Lower lobe of right lung (tissue), 2 donors: ENCODE measurements at regions not wholly inside any gene's neighbourhood (a gene's known extent, or its start where the extent isn't known, plus 50 kb on each side); places are given as distances from the start of the nearest gene placed in this dataset.

Source experiments
- ATAC-seq, 2 donors: fragments of 200-7000 bp; cut with Tn5 transposase; one replicate each; pipeline ENCODE4 v1.9.1; 2020 to 2022; ENCODE audit warnings: mild to moderate bottlenecking in 2 of 2, moderate library complexity in 2 of 2
- DNase-seq: peaks from one replicate; pipeline ENCODE4 v3.0.0-alpha.2; 2020
- H3K27ac ChIP-seq: fragments of 200-600 bp; one replicate; pipeline ENCODE4 v1.8.0; 2022
- H3K27me3 ChIP-seq: fragments of 200-600 bp; one replicate; pipeline ENCODE4 v1.8.0; 2022; ENCODE audit warnings: low read depth
- H3K36me3 ChIP-seq: fragments of 200-600 bp; one replicate; pipeline ENCODE4 v1.8.0; 2022; ENCODE audit warnings: mild to moderate bottlenecking
- H3K4me1 ChIP-seq: fragments of 200-600 bp; one replicate; pipeline ENCODE4 v1.8.0; 2022
- H3K4me3 ChIP-seq: fragments of 200-600 bp; one replicate; pipeline ENCODE4 v1.8.0; 2022; ENCODE audit warnings: mild to moderate bottlenecking
- H3K9me3 ChIP-seq: fragments of 200-600 bp; one replicate; pipeline ENCODE4 v1.8.0; 2022
- intact Hi-C: fragments of 100-400 bp; cut with DNase I; formaldehyde crosslinking; loops from one replicate; pipeline ENCODE4 v1.11.0; 2022
- TF ChIP-seq, protein P1 (sequence below): fragments of 200-600 bp; IDR thresholded peaks from one replicate; pipeline ENCODE4 v1.8.0; 2022; ENCODE audit warnings: antibody characterized with exemption, mild to moderate bottlenecking
- donor health status: DM: no; HTN: yes; CAD: no; lungs with severe emphysema.

DNA sequence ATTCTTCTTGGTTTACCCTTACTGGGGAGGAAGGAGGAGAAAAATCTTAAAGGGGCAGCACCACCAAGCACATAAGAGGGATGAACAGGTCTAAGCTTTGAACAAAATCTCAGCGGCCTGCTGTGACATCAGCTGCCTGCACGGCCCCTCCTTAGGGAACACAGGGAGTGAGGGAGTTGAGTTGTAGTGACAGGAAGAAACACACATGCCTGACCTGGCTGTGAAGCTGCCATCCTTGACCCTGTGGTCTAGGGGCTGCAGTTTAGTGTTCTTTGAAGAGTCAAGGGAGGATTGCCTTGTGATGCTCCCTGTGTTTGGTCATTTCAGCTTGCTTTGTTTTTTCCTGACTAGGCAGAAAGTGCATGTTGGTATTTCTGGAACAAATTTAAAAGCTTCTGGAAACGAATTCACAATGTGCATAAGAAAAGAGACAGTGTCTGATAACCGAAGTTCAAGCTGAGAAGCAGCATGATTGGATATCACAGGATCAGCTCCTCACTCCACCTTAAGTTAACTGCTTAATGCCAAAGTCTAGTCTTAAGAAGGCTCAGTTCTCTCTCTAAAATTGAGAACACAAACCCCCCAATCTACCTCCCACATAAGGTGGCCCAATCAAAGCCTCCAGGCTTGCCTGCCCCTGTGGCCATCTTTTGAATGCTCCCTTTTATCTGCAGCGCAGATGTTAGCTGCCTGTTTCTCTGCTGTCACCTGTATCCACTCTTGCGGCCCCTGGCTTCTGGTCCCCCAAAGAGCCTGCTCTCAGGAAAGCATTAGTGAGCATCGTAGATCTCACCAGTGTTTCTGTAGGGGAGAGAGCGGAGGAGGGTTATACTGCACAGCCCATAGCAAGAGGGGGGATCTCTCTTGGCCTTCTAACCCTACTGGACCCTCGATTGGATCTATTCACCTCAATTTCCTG lies 82.2 kb downstream of the SCN11A start:
- TF ChIP-seq, protein P1, sequence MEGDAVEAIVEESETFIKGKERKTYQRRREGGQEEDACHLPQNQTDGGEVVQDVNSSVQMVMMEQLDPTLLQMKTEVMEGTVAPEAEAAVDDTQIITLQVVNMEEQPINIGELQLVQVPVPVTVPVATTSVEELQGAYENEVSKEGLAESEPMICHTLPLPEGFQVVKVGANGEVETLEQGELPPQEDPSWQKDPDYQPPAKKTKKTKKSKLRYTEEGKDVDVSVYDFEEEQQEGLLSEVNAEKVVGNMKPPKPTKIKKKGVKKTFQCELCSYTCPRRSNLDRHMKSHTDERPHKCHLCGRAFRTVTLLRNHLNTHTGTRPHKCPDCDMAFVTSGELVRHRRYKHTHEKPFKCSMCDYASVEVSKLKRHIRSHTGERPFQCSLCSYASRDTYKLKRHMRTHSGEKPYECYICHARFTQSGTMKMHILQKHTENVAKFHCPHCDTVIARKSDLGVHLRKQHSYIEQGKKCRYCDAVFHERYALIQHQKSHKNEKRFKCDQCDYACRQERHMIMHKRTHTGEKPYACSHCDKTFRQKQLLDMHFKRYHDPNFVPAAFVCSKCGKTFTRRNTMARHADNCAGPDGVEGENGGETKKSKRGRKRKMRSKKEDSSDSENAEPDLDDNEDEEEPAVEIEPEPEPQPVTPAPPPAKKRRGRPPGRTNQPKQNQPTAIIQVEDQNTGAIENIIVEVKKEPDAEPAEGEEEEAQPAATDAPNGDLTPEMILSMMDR: no peak
- Histone ChIP-seq H3K4me3 (no peak overlapping the region), H3K27me3 (peaks cover 11% of the 10 kb centered on the region), H3K9me3 (no peaks in the 10 kb centered on the region), H3K36me3 (no peaks in the 10 kb centered on the region), H3K27ac (no peak overlapping the region), H3K4me1 (no peaks in the 10 kb centered on the region)
- intact Hi-C loops: no loop called here
- ATAC-seq (no peak), DNase-seq (no peak)

DNA sequence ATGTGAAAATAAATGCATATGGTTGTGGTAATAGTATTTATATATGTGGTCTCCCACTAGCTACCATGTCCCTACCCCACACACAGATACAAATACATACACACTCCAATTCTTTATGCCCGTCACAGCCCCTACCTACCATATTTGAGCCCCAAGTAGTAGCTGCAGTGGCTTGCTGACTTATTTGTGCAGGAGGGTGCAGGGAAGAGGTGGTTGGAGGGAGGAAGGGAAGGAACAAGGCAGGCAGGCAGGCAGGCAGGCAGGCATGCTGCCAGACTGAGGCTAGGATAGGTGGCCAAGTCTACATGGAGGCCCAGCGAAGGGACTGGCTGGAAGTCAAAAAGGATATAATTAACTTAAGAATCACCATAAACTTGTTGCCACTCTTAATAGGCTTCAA lies 82.9 kb downstream of the SCN11A start:
- DNase-seq: no peak

DNA sequence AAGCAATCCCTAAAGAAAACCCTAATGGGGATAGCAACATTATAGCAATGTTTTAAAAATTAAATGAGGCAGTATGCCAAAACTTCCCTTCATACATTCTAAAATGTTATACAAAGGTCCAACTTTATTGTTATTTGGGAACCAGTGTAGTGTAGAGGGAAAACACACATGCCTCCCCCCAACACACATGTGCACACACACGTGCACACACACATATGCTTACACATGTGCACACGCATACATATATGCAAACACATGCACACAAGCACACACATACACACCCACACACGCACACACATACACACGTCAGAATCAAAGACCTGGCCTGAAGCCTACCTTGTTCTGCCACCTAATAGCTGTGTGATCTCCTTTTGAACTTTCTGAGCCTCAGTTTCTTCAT lies 83.3 kb downstream of the SCN11A start:
- ATAC-seq: no peak
- intact Hi-C loops: no loop called here

More for the DNA sequence above, 82.9 kb downstream of the SCN11A start:
- no peak for ATAC-seq
- Histone ChIP-seq H3K27me3 (peaks cover 11% of the 10 kb centered on the region), H3K4me3 (no peak overlapping the region), H3K27ac (no peak overlapping the region), H3K36me3 (no peaks in the 10 kb centered on the region), H3K9me3 (no peaks in the 10 kb centered on the region), H3K4me1 (no peaks in the 10 kb centered on the region)
- TF ChIP-seq, protein P1: no peak
- intact Hi-C loops: no loop called here

DNA sequence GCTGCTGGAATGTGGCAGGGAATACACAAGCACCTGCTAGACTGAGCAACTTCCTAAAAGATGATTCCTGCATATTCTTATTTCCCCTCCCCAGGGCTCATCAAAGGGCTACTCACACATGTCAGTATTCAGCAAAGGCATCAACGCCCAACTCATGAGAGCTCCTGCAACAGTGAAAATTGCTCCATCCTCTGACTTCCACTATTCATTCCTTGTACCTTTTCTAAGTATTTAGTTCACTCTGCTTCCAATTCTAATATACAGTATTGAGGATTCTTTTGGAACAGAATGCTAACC lies 84.1 kb downstream of the SCN11A start:
- peaks cover 11% of the 10 kb centered on the region for H3K27me3 ChIP-seq
- ATAC-seq (no peak), DNase-seq (no peak)
- TF ChIP-seq, protein P1: no peak
- H3K36me3 ChIP-seq: no peaks in the 10 kb centered on the region
- H3K9me3 ChIP-seq: no peaks in the 10 kb centered on the region
- H3K4me1 ChIP-seq: no peaks in the 10 kb centered on the region
- intact Hi-C loops: no loop called here
- H3K27ac ChIP-seq: no peak overlapping the region
- no peak overlapping the region for H3K4me3 ChIP-seq

More for the DNA sequence above, 83.3 kb downstream of the SCN11A start:
- H3K27ac ChIP-seq: no peak overlapping the region
- no peaks in the 10 kb centered on the region for H3K4me1 ChIP-seq
- TF ChIP-seq, protein P1: no peak
- no peaks in the 10 kb centered on the region for H3K36me3 ChIP-seq
- DNase-seq: no peak
- H3K9me3 ChIP-seq: no peaks in the 10 kb centered on the region
- no peak overlapping the region for H3K4me3 ChIP-seq
- H3K27me3 ChIP-seq: peaks cover 11% of the 10 kb centered on the region

DNA sequence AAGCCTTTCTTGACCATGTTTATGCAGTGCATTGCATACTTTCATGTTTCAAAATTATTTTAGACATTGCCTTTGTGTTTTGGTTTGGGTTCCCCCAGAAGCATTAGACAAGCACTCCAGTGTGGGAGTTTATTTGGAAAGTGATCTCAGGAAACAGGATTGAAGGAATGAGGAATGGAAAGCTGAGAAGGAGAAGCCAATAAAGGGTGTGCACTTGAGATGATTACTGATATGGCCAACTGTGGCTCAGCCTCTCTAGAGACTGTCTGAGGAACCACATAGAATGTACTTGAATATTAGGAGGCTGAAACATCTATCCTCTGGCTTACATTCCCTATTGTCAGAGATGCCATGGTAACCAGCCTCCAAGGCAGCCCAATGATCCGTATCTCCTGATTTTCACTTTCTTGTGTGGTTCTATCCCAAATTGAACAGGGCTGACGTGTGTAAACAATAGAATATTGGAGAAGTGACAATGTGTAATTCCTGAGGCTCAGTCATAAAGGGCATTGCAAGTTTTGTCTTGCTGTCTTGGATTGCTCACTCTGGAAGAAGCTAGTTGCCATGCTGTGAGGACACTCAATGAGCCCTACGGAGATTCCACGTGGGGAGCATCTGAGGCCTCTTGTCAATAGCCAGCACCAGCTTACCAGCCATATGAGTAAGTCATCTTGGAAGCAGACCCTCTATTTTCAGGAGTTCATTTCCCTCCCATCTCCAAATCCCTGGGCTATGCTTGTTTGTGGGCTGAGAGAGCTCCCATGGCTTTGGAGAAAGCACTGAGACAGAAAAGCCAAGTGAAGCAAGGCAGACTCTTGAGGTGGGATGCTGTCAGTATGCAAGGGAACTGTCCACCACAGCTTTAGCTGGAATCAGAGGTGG lies 84.7 kb downstream of the SCN11A start:
- Histone ChIP-seq H3K4me1 (no peaks in the 10 kb centered on the region), H3K27ac (no peak overlapping the region), H3K27me3 (peaks cover 11% of the 10 kb centered on the region), H3K36me3 (no peaks in the 10 kb centered on the region), H3K9me3 (no peaks in the 10 kb centered on the region), H3K4me3 (no peak overlapping the region)
- ATAC-seq (no peak), DNase-seq (no peak)
- TF ChIP-seq, protein P1: no peak
- intact Hi-C loops: no loop called here
